ENCODE measurements at regions not wholly inside any gene's neighbourhood (a gene's known extent, or its start where the extent isn't known, plus 50 kb on each side); places are given as distances from the start of the nearest gene placed in this dataset.

DNA sequence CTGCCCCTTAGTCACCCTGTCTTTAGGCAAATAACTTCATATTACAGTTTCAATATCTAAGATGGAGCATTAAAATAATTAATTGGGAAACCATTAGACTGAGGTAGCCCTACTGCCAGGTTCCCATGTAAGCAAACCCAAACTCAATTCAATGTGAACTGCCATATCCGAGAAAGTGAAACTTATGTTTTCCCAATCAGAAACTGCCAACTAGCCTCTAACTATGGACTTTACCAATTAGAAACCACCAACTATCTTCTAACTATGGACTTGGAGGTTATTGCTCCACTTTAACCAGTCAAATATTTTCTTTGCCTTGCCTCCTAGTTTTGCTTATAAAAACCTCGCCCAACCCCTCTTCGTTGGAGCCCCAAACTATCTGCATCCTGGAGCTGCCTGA lies 218.5 kb downstream of the ENC1 start:
- H3K4me2 ChIP-seq (ENCODE audit: control insufficient read depth, insufficient read depth), result no peak overlapping the region
- TF ChIP-seq ZNF24 (IDR thresholded peaks at IDR 0.05), result no peak
- no peak for TF ChIP-seq RBBP5 (conservative IDR thresholded peaks at IDR 0.05)
- TF ChIP-seq RFX5 (IDR thresholded peaks at IDR 0.05; ENCODE audit: low read depth, low read length), result no peak
- TF ChIP-seq NFYB (IDR thresholded peaks at IDR 0.05; ENCODE audit: insufficient read depth, low read depth, low read length), result no peak
- no peak for TF ChIP-seq FOS (IDR thresholded peaks at IDR 0.05; ENCODE audit: borderline replicate concordance, extremely low read depth, insufficient read length)
- TF ChIP-seq HDAC2 (IDR thresholded peaks at IDR 0.05), result no peak
- TF ChIP-seq YY1 (IDR thresholded peaks at IDR 0.05; ENCODE audit: low read depth, low read length), result no peak
- no peak for TF ChIP-seq SPI1 (IDR thresholded peaks at IDR 0.05; ENCODE audit: borderline replicate concordance, insufficient read depth, low read depth, low read length)
- TF ChIP-seq RB1 (IDR thresholded peaks at IDR 0.05; ENCODE audit: borderline replicate concordance), result no peak
- no peak for TF ChIP-seq EZH2 (IDR thresholded peaks at IDR 0.05; ENCODE audit: borderline replicate concordance, control insufficient read depth, low read depth, low read length)
- TF ChIP-seq MTA3 (IDR thresholded peaks at IDR 0.05; ENCODE audit: borderline replicate concordance, low read length), result no peak
- H3K4me3 ChIP-seq, result no peak overlapping the region
- no peak overlapping the region for H3K9ac ChIP-seq (ENCODE audit: control insufficient read depth, insufficient read depth, low read length)
- no peak overlapping the region for H3K27ac ChIP-seq (ENCODE audit: control insufficient read depth, insufficient read depth)
- no peaks in the 10 kb centered on the region for H3K27me3 ChIP-seq (replicated peaks in 1 of 2; ENCODE audit: control insufficient read depth in 2 of 2, insufficient read depth in 2 of 2, low read length in 1 of 2)
- no peak overlapping the region for H2AFZ ChIP-seq (ENCODE audit: control insufficient read depth, low read depth, low read length)
- H3K9me3 ChIP-seq (replicated peaks; ENCODE audit: control insufficient read depth, insufficient read depth, low read length), result no peaks in the 10 kb centered on the region; the same call in 2 of the 3 replicates
- no peaks in the 10 kb centered on the region for H3K4me1 ChIP-seq (ENCODE audit: control insufficient read depth, insufficient read depth, low read length)
- DNase-seq (ENCODE audit: low read depth, low spot score) (no peak), ATAC-seq (no peak), FAIRE-seq (no peak)
- H3K36me3 ChIP-seq (ENCODE audit: control insufficient read depth in 2 of 2, insufficient read depth in 2 of 2, low read length in 1 of 2), result no peaks in the 10 kb centered on the region
- no peaks in the 10 kb centered on the region for H4K20me1 ChIP-seq (ENCODE audit: control insufficient read depth, insufficient read depth)
- RAD21 ChIA-PET (ENCODE audit: unreplicated experiment), result interaction anchor here (2.8 kb wide), 1 partner anchor 11 kb away, joined by 7 read pairs; no protein-coding TSS in a partner anchor
- no TSS peak for BruUV-seq (replicated peaks)
- CTCF ChIA-PET, result no interaction called here
- H3K79me2 ChIP-seq (ENCODE audit: control insufficient read depth, insufficient read depth, low read length), result no peaks in the 10 kb centered on the region
- SMC1A ChIA-PET (ENCODE audit: uncharacterized antibody, unreplicated experiment), result interaction anchor here (1.2 kb wide), 2 partner anchors 69 to 71 kb away, joined by 4 to 5 read pairs; no protein-coding TSS in a partner anchor
- in situ Hi-C loops (cut with MboI), result no loop called here
- POLR2A ChIA-PET, result no interaction called here
- intact Hi-C loops (cut with micrococcal nuclease; ENCODE audit: unreplicated experiment), result no loop called here
- WGBS (ENCODE audit: insufficient coverage, insufficient replicate concordance, low lambda C conversion rate, missing lambda C conversion rate), result 57% methylated on average over 3 of the region's 3 CpGs
